Activated CD8-positive, alpha-beta T cell treated with anti-CD3 and anti-CD28 coated beads for 36 hours (primary cell): ENCODE measurements at regions not wholly inside any gene's neighbourhood (a gene's known extent, or its start where the extent isn't known, plus 50 kb on each side); places are given as distances from the start of the nearest gene placed in this dataset.

Source experiments
- ATAC-seq: fragments of 200-7000 bp; cut with Tn5 transposase; one replicate; pipeline ENCODE4 v1.10.0; 2021; ENCODE audit warnings: mild to moderate bottlenecking, moderate library complexity
- CTCF ChIA-PET: fragments of 350-600 bp; sonication (Branson Sonifier 250); formaldehyde crosslinking; loops from one replicate; lab custom pipeline; 2021; ENCODE audit warnings: antibody characterized with exemption; lab: Charles Lee
- POLR2A ChIA-PET: fragments of 350-600 bp; sonication (Branson Sonifier 250); formaldehyde crosslinking; loops from one replicate; lab custom pipeline; 2021; ENCODE audit warnings: antibody characterized with exemption; lab: Charles Lee
- DNase-seq: peaks from one replicate; pipeline ENCODE4 v3.0.0-alpha.2; 2020
- H3K27ac Mint-ChIP-seq: one replicate; pipeline ENCODE4 v1.8.0; 2021; ENCODE audit warnings: mild to moderate bottlenecking, mixed read lengths
- H3K27me3 Mint-ChIP-seq: one replicate; pipeline ENCODE4 v1.8.0; 2021; ENCODE audit warnings: mixed read lengths
- H3K36me3 Mint-ChIP-seq: one replicate; pipeline ENCODE4 v1.8.0; 2021; ENCODE audit warnings: low read depth, mixed read lengths
- H3K4me1 Mint-ChIP-seq: one replicate; pipeline ENCODE4 v1.8.0; 2021; ENCODE audit warnings: low read depth, mixed read lengths
- H3K4me3 Mint-ChIP-seq: one replicate; pipeline ENCODE4 v1.8.0; 2021; ENCODE audit warnings: mild to moderate bottlenecking, moderate library complexity, mixed read lengths
- H3K9me3 Mint-ChIP-seq: one replicate; pipeline ENCODE4 v1.8.0; 2021; ENCODE audit warnings: mixed read lengths
- intact Hi-C: fragments of 100-400 bp; cut with micrococcal nuclease; formaldehyde crosslinking; loops from one replicate; pipeline ENCODE4 v1.10.0; 2022
- TF ChIP-seq, protein P1 (sequence below): fragments of 200-600 bp; IDR thresholded peaks from one replicate; pipeline ENCODE4 v1.8.0; 2022; ENCODE audit warnings: antibody characterized with exemption, mild to moderate bottlenecking

GRCh38 chr12:59087691-59088090 is 167.4 kb upstream of the LRIG3 start:
- Mint-ChIP-seq H3K4me1 (no peaks in the 10 kb centered on the region), H3K9me3 (no peaks in the 10 kb centered on the region), H3K4me3 (no peak overlapping the region), H3K36me3 (no peaks in the 10 kb centered on the region), H3K27ac (no peak overlapping the region), H3K27me3 (no peaks in the 10 kb centered on the region)
- ATAC-seq = no peak
- ChIA-PET POLR2A (no interaction called here), CTCF (no interaction called here)
- TF ChIP-seq, protein P1, sequence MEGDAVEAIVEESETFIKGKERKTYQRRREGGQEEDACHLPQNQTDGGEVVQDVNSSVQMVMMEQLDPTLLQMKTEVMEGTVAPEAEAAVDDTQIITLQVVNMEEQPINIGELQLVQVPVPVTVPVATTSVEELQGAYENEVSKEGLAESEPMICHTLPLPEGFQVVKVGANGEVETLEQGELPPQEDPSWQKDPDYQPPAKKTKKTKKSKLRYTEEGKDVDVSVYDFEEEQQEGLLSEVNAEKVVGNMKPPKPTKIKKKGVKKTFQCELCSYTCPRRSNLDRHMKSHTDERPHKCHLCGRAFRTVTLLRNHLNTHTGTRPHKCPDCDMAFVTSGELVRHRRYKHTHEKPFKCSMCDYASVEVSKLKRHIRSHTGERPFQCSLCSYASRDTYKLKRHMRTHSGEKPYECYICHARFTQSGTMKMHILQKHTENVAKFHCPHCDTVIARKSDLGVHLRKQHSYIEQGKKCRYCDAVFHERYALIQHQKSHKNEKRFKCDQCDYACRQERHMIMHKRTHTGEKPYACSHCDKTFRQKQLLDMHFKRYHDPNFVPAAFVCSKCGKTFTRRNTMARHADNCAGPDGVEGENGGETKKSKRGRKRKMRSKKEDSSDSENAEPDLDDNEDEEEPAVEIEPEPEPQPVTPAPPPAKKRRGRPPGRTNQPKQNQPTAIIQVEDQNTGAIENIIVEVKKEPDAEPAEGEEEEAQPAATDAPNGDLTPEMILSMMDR = no peak
- intact Hi-C loops = no loop called here
- DNase-seq = no peak

- Mint-ChIP-seq H3K9me3 (no peaks in the 10 kb centered on the region), H3K36me3 (no peaks in the 10 kb centered on the region), H3K27ac (no peak overlapping the region), H3K4me3 (no peak overlapping the region), H3K27me3 (no peaks in the 10 kb centered on the region), H3K4me1 (no peaks in the 10 kb centered on the region)
- intact Hi-C loops = no loop called here
- CTCF ChIA-PET = no interaction called here
- POLR2A ChIA-PET = no interaction called here
- DNase-seq (no peak), ATAC-seq (no peak)
- TF ChIP-seq, protein P1 = no peak
These were observed 166.9 kb upstream of the LRIG3 start for GRCh38 chr12:59087077-59087673.

- ATAC-seq (no peak), DNase-seq (no peak)
- H3K27me3 Mint-ChIP-seq = no peaks in the 10 kb centered on the region
- H3K36me3 Mint-ChIP-seq = no peaks in the 10 kb centered on the region
- ChIA-PET CTCF (no interaction called here), POLR2A (no interaction called here)
- intact Hi-C loops = no loop called here
- no peak overlapping the region for H3K4me3 Mint-ChIP-seq
- H3K4me1 Mint-ChIP-seq = no peaks in the 10 kb centered on the region
- no peak overlapping the region for H3K27ac Mint-ChIP-seq
- TF ChIP-seq, protein P1 = no peak
- H3K9me3 Mint-ChIP-seq = no peaks in the 10 kb centered on the region
These were observed 165.8 kb upstream of the LRIG3 start for GRCh38 chr12:59086126-59086525.

DNA sequence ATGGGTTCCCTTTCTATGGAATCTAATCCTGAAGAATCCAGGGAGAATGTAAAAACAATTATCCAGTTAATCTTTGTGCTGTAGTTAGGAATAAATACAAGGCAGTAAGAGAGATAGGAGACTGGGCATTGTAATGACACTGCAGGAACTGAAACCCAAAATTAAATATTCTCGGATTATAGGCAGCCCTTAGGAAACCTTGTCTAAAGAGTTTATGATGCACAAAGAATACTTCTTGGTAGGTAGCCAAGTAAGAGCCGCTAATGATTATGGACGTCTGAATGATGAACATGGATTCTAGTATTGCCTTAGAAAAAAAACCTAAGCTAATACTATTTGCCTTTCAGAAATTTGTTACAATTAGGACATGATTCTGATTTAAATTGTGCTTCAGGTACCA is 165.4 kb upstream of the LRIG3 start:
- Mint-ChIP-seq H3K9me3 (no peaks in the 10 kb centered on the region), H3K27me3 (no peaks in the 10 kb centered on the region), H3K4me1 (no peaks in the 10 kb centered on the region), H3K36me3 (no peaks in the 10 kb centered on the region), H3K27ac (no peak overlapping the region), H3K4me3 (no peak overlapping the region)
- DNase-seq (no peak), ATAC-seq (no peak)
- TF ChIP-seq, protein P1 = no peak
- CTCF ChIA-PET = no interaction called here
- intact Hi-C loops = no loop called here
- POLR2A ChIA-PET = no interaction called here

GRCh38 chr12:59084511-59085375 is 164.4 kb upstream of the LRIG3 start:
- intact Hi-C loops = no loop called here
- Mint-ChIP-seq H3K27ac (no peak overlapping the region), H3K36me3 (no peaks in the 10 kb centered on the region), H3K9me3 (no peaks in the 10 kb centered on the region), H3K4me3 (no peak overlapping the region), H3K27me3 (peaks cover 2% of the 10 kb centered on the region), H3K4me1 (no peaks in the 10 kb centered on the region)
- DNase-seq = no peak
- ChIA-PET POLR2A (no interaction called here), CTCF (no interaction called here)
- TF ChIP-seq, protein P1 = no peak
- ATAC-seq = no peak
